ENCODE measurements at regions not wholly inside any gene's neighbourhood (a gene's known extent, or its start where the extent isn't known, plus 50 kb on each side); places are given as distances from the start of the nearest gene placed in this dataset.

GRCh38 chr6:147717991-147718390 lies 209.5 kb downstream of the SAMD5 start:
- Histone ChIP-seq H3K9me3 (peaks cover 0 to 12% (median 0%) of the 10 kb centered on the region in 4 donors), H3K27ac (no peak overlapping the region), H3K4me3 (no peak overlapping the region), H3K27me3 (no peaks in the 10 kb centered on the region), H3K4me1 (no peaks in the 10 kb centered on the region), H3K36me3 (no peaks in the 10 kb centered on the region)
- DNase-seq (ENCODE audit: low spot score in 2 of 2): no peak
- WGBS, 2 donors: 56 to 78% methylated on average over 5 of the region's 5 CpGs
- TF ChIP-seq EP300 (IDR thresholded peaks at IDR 0.05) (no peak), POLR2A (IDR thresholded peaks at IDR 0.05) (no peak)
- TF ChIP-seq, protein P1, sequence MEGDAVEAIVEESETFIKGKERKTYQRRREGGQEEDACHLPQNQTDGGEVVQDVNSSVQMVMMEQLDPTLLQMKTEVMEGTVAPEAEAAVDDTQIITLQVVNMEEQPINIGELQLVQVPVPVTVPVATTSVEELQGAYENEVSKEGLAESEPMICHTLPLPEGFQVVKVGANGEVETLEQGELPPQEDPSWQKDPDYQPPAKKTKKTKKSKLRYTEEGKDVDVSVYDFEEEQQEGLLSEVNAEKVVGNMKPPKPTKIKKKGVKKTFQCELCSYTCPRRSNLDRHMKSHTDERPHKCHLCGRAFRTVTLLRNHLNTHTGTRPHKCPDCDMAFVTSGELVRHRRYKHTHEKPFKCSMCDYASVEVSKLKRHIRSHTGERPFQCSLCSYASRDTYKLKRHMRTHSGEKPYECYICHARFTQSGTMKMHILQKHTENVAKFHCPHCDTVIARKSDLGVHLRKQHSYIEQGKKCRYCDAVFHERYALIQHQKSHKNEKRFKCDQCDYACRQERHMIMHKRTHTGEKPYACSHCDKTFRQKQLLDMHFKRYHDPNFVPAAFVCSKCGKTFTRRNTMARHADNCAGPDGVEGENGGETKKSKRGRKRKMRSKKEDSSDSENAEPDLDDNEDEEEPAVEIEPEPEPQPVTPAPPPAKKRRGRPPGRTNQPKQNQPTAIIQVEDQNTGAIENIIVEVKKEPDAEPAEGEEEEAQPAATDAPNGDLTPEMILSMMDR (IDR thresholded peaks at IDR 0.05): no peak

DNA sequence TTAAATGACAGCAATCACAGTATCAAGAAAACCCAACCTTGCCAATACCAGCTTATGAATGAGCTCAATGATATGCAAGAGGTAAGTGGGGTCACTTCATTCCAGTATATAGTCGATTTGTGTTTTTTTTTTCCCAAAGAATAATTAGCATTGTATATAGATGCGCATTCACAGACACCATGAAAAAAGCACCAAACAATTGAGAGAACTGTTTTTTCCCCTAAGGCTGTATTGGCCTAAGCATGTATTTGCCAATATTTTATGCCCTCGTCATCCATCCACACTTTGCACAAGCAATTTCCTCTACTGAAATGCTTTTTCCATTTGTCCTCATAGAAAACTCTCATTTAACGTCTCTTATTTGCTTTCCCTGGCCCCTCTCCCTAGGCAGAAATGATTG lies 213.7 kb downstream of the SAMD5 start:
- H3K27me3 ChIP-seq: no peaks in the 10 kb centered on the region
- DNase-seq (ENCODE audit: low spot score in 2 of 2): no peak
- H3K36me3 ChIP-seq: no peaks in the 10 kb centered on the region
- no peak overlapping the region for H3K27ac ChIP-seq
- H3K9me3 ChIP-seq: peaks cover 0 to 15% (median 0%) of the 10 kb centered on the region in 4 donors
- WGBS, 2 donors: 76 to 77% methylated on average over 4 of the region's 4 CpGs
- H3K4me1 ChIP-seq: no peaks in the 10 kb centered on the region
- TF ChIP-seq EP300 (IDR thresholded peaks at IDR 0.05) (no peak), POLR2A (IDR thresholded peaks at IDR 0.05) (no peak)
- TF ChIP-seq, protein P1 (IDR thresholded peaks at IDR 0.05): no peak
- no peak overlapping the region for H3K4me3 ChIP-seq

DNA sequence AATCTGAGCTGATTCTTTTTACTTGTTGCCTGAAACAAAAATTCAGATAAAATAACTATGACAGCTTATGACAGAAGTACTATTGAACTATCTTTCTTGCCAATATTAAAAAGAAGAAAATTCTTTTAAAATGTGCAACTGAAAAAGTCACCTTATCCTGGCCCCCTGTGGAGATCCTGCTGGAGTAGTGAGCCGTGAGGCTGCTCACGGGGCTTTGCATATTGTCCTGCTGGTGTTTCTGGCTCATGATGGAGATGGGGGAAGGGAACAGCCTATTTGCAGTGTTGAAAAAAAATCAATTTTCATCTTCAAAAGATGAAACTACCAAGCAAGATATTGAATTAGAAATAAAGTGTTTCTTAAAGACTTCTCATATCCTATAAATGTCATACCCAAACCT lies 216.0 kb downstream of the SAMD5 start:
- H3K4me3 ChIP-seq: no peak overlapping the region
- no peaks in the 10 kb centered on the region for H3K36me3 ChIP-seq
- 90 to 95% methylated on average over 2 of the region's 2 CpGs for WGBS, 2 donors
- H3K9me3 ChIP-seq: peaks cover 0 to 15% (median 0%) of the 10 kb centered on the region in 4 donors
- H3K27me3 ChIP-seq: no peaks in the 10 kb centered on the region
- H3K4me1 ChIP-seq: no peaks in the 10 kb centered on the region
- TF ChIP-seq POLR2A (IDR thresholded peaks at IDR 0.05) (no peak), EP300 (IDR thresholded peaks at IDR 0.05) (no peak)
- TF ChIP-seq, protein P1 (IDR thresholded peaks at IDR 0.05): no peak
- no peak overlapping the region for H3K27ac ChIP-seq
- no peak for DNase-seq (ENCODE audit: low spot score in 2 of 2)

DNA sequence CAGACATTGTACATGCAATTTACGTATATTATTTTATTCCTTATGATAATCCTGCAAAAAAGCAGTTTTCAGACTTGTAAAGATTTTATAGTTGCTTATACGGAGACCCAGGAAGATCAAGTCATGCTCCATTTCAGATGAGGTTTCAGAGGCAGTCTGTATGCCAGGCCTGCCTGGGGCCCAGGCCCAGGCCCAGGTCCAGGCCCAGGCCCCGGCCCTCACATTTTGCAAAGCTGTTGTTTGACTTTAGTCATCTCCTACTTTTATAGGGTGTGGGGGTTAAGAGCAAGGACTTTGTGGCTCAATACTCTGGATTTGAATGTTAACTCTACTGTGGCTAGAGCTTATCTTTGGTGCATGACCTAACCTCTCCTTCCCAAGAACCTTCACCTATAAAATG lies 217.9 kb downstream of the SAMD5 start:
- Histone ChIP-seq H3K4me3 (no peak overlapping the region), H3K27me3 (no peaks in the 10 kb centered on the region), H3K36me3 (no peaks in the 10 kb centered on the region), H3K27ac (no peak overlapping the region), H3K9me3 (peaks cover 0 to 15% (median 0%) of the 10 kb centered on the region in 4 donors), H3K4me1 (no peaks in the 10 kb centered on the region)
- no peak for DNase-seq (ENCODE audit: low spot score in 2 of 2)
- TF ChIP-seq POLR2A (IDR thresholded peaks at IDR 0.05): no peak
- TF ChIP-seq, protein P1 (IDR thresholded peaks at IDR 0.05): no peak
- WGBS, 2 donors: 92% methylated on average over 3 of the region's 3 CpGs

DNA sequence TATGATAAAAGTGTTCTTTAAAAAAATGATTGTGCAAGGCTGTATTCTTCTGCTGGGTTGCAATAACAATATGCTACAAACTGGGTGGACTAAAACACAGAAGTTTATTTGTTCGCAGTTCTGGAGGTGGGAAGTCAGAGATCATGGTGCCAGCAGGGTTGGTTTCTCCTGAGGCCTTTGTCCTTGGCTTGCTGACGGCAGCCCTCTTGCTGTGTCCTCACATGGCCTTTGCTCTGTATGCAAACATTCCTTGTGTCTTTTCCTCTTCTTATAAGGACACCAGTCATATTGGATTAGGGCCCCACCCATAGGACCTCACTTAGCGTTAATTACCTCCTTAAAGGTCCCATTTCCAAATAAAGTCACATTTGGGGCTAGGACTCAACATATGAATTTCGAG lies 220.4 kb downstream of the SAMD5 start:
- no peak for DNase-seq (ENCODE audit: low spot score in 2 of 2)
- Histone ChIP-seq H3K4me1 (no peaks in the 10 kb centered on the region), H3K4me3 (no peak overlapping the region), H3K27ac (no peak overlapping the region), H3K27me3 (no peaks in the 10 kb centered on the region), H3K9me3 (no peaks in the 10 kb centered on the region), H3K36me3 (no peaks in the 10 kb centered on the region)
- WGBS, 2 donors: 61 to 77% methylated on average over 4 of the region's 4 CpGs
- TF ChIP-seq EP300 (IDR thresholded peaks at IDR 0.05) (no peak), POLR2A (IDR thresholded peaks at IDR 0.05) (no peak)
- TF ChIP-seq, protein P1 (IDR thresholded peaks at IDR 0.05): no peak

All from tibial nerve (tissue), 4 donors.